H9 (cell line): ENCODE measurements at regions not wholly inside any gene's neighbourhood (a gene's known extent, or its start where the extent isn't known, plus 50 kb on each side); places are given as distances from the start of the nearest gene placed in this dataset.
A peak's percentile ranks its signal among the peaks of the same experiment; 100 is the strongest.

ENCODE experiments used
- DNase-seq: peaks from one replicate; pipeline ENCODE4 v3.0.0-alpha.2; 2017
- H2AFZ ChIP-seq: one replicate; pipeline ENCODE4 v1.6.1; 2013; ENCODE audit warnings: mild to moderate bottlenecking, low read length, control low read depth, moderate library complexity
- H2AK5ac ChIP-seq: 2 replicates; pipeline ENCODE4 v1.6.1; 2013; ENCODE audit warnings: low read length, control low read depth, mixed read lengths; ENCODE audit not compliant: insufficient read length
- H2BK120ac ChIP-seq: one replicate; pipeline ENCODE4 v1.6.1; 2013; ENCODE audit warnings: low read depth, mild to moderate bottlenecking, low read length, control low read depth, inconsistent platforms; ENCODE audit not compliant: poor library complexity, severe bottlenecking
- H2BK12ac ChIP-seq: 2 replicates; pipeline ENCODE4 v1.6.1; 2013; ENCODE audit warnings: low read length, control low read depth, mixed read lengths, low read depth; ENCODE audit not compliant: insufficient read length
- H2BK15ac ChIP-seq: 2 replicates; pipeline ENCODE4 v1.6.1; 2013; ENCODE audit warnings: low read depth, low read length, control low read depth
- H2BK20ac ChIP-seq: one replicate; pipeline ENCODE4 v1.6.1; 2013; ENCODE audit warnings: low read depth, mild to moderate bottlenecking, low read length, control low read depth, inconsistent platforms; ENCODE audit not compliant: poor library complexity, severe bottlenecking
- H2BK5ac ChIP-seq: 2 replicates; pipeline ENCODE4 v1.6.1; 2013; ENCODE audit warnings: low read length, control low read depth, mixed read lengths; ENCODE audit not compliant: insufficient read length
- H3K14ac ChIP-seq: 2 replicates; pipeline ENCODE4 v1.6.1; 2013; ENCODE audit warnings: low read length, control low read depth; ENCODE audit not compliant: insufficient read depth
- H3K18ac ChIP-seq: 2 replicates; pipeline ENCODE4 v1.6.1; 2013; ENCODE audit warnings: low read depth, mild to moderate bottlenecking, mixed read lengths, low read length, control low read depth; ENCODE audit not compliant: insufficient read length
- H3K23ac ChIP-seq: 2 replicates; pipeline ENCODE4 v1.6.1; 2013; ENCODE audit warnings: low read length, control low read depth, mixed read lengths, low read depth; ENCODE audit not compliant: insufficient read length
- H3K23me2 ChIP-seq: 2 replicates; pipeline ENCODE4 v1.6.1; 2013; ENCODE audit warnings: low read depth, mild to moderate bottlenecking, mixed read lengths, low read length, control low read depth; ENCODE audit not compliant: insufficient read length, poor library complexity, severe bottlenecking
- H3K27ac ChIP-seq: 2 replicates; pipeline ENCODE4 v1.5.1; 2013; ENCODE audit warnings: low read length, control low read depth, mixed read lengths, low read depth; ENCODE audit not compliant: insufficient read length
- H3K27me3 ChIP-seq: 2 replicates; pipeline ENCODE4 v1.6.1; 2013; ENCODE audit warnings: low read length, control low read depth, inconsistent platforms; ENCODE audit not compliant: insufficient read depth
- H3K4ac ChIP-seq: 2 replicates; pipeline ENCODE4 v1.6.1; 2013; ENCODE audit warnings: low read depth, mild to moderate bottlenecking, control low read depth, inconsistent platforms, low read length, moderate library complexity
- H3K4me1 ChIP-seq: 2 replicates; pipeline ENCODE4 v1.6.1; 2013; ENCODE audit warnings: low read length, control low read depth, inconsistent platforms; ENCODE audit not compliant: insufficient read depth
- H3K4me2 ChIP-seq: 2 replicates; pipeline ENCODE4 v1.6.1; 2013; ENCODE audit warnings: low read length, control low read depth, mixed read lengths; ENCODE audit not compliant: insufficient read length, insufficient read depth
- H3K56ac ChIP-seq: 2 replicates; pipeline ENCODE4 v1.6.1; 2013; ENCODE audit warnings: low read depth, mild to moderate bottlenecking, mixed read lengths, low read length, control low read depth; ENCODE audit not compliant: insufficient read length
- H3K79me1 ChIP-seq: 2 replicates; pipeline ENCODE4 v1.6.1; 2013; ENCODE audit warnings: low read depth, mild to moderate bottlenecking, moderate library complexity, low read length, control low read depth, inconsistent platforms; ENCODE audit not compliant: insufficient read depth, poor library complexity, severe bottlenecking
- H3K79me2 ChIP-seq: 2 replicates; pipeline ENCODE4 v1.6.1; 2013; ENCODE audit warnings: low read length, control low read depth, inconsistent platforms; ENCODE audit not compliant: insufficient read depth
- H3K9ac ChIP-seq: 2 replicates; pipeline ENCODE4 v1.6.1; 2013; ENCODE audit warnings: low read length, control low read depth, mixed read lengths; ENCODE audit not compliant: insufficient read length; ENCODE audit errors: extremely low read depth
- H3K9me3 ChIP-seq: one replicate; pipeline ENCODE4 v1.6.1; 2013; ENCODE audit warnings: low read depth, low read length, inconsistent platforms; ENCODE audit not compliant: control insufficient read depth
- H3T11ph ChIP-seq: one replicate; pipeline ENCODE4 v1.6.1; 2013; ENCODE audit warnings: mild to moderate bottlenecking, low read length, control low read depth, inconsistent platforms
- H4K20me1 ChIP-seq: one replicate; pipeline ENCODE4 v1.6.1; 2013; ENCODE audit not compliant: control insufficient read depth, insufficient read length, insufficient read depth
- H4K5ac ChIP-seq: 2 replicates; pipeline ENCODE4 v1.6.1; 2013; ENCODE audit warnings: low read depth, mild to moderate bottlenecking, mixed read lengths, low read length, control low read depth; ENCODE audit not compliant: insufficient read length
- H4K8ac ChIP-seq: replicated peaks from 2 replicates; pipeline ENCODE4 v1.6.1; 2013; ENCODE audit warnings: low read length, control low read depth, mixed read lengths, low read depth; ENCODE audit not compliant: insufficient read length
- H4K91ac ChIP-seq: 2 replicates; pipeline ENCODE4 v1.6.1; 2013; ENCODE audit warnings: low read depth, mild to moderate bottlenecking, moderate library complexity, mixed read lengths, low read length, control low read depth; ENCODE audit not compliant: insufficient read length
- H3K27ac Mint-ChIP-seq, 3 experiments: 2 replicates in 2 of 3; 3 replicates in 1 of 3; pipeline ENCODE4 v1.8.0; 2020 to 2021; ENCODE audit warnings: mixed read lengths in 3 of 3, mild to moderate bottlenecking in 1 of 3, moderate library complexity in 1 of 3
- H3K27me3 Mint-ChIP-seq: 2 replicates; pipeline ENCODE4 v1.8.0; 2021; ENCODE audit warnings: low read depth, mild to moderate bottlenecking, moderate library complexity, mixed read lengths
- H3K36me3 Mint-ChIP-seq, 3 experiments: 2 replicates in 2 of 3; 3 replicates in 1 of 3; pipeline ENCODE4 v1.8.0; 2020 to 2021; ENCODE audit warnings: low read depth in 3 of 3, mixed read lengths in 3 of 3; ENCODE audit not compliant: insufficient read depth in 1 of 3
- H3K4me1 Mint-ChIP-seq, 2 experiments: 2 replicates each; pipeline ENCODE4 v1.8.0; 2020; ENCODE audit warnings: mixed read lengths in 2 of 2
- H3K4me3 Mint-ChIP-seq, 2 experiments: 2 replicates in 1 of 2; 3 replicates in 1 of 2; pipeline ENCODE4 v1.8.0; 2020 to 2021; ENCODE audit warnings: mild to moderate bottlenecking in 2 of 2, mixed read lengths in 2 of 2, moderate library complexity in 1 of 2
- H3K9me3 Mint-ChIP-seq, 2 experiments: 2 replicates in 1 of 2; 3 replicates in 1 of 2; pipeline ENCODE4 v1.8.0; 2020; ENCODE audit warnings: mild to moderate bottlenecking in 2 of 2, mixed read lengths in 2 of 2, moderate library complexity in 1 of 2
- CTCF ChIP-seq: fragments of 200-600 bp; sonication (generic); conservative IDR thresholded peaks from 3 replicates; pipeline ENCODE4 v1.8.0; 2021; ENCODE audit warnings: antibody characterized with exemption, mild to moderate bottlenecking
- whole genome bisulfite sequencing: extraction: QIAGEN DNeasy Blood & Tissue Kit; methylation state at CpG from one replicate; pipeline ENCODE4 v1.1.7; 2013; ENCODE audit warnings: missing lambda C conversion rate, low lambda C conversion rate, mixed read lengths; ENCODE audit not compliant: insufficient read length; ENCODE audit errors: extremely low coverage; 5-methylcytosine and 5-hydroxymethylcytosine counted together

- H3T11ph ChIP-seq: no peak overlapping the region
- Mint-ChIP-seq H3K4me1 (no peaks in the 10 kb centered on the region), H3K9me3 (peaks cover 20 to 22% of the 10 kb centered on the region in 2 experiments), H3K4me3 (no peak overlapping the region), H3K27me3 (peaks cover 15% of the 10 kb centered on the region), H3K36me3 (peaks cover 0 to 4% (median 0%) of the 10 kb centered on the region in 3 experiments; a peak in 3 of 7 replicates), H3K27ac (no peak overlapping the region)
- H3K14ac ChIP-seq: no peak overlapping the region
- no peak overlapping the region for H3K27ac ChIP-seq
- H2BK5ac ChIP-seq: no peak overlapping the region
- H3K4me2 ChIP-seq: no peak overlapping the region
- no peak overlapping the region for H3K9ac ChIP-seq
- H3K23me2 ChIP-seq: no peaks in the 10 kb centered on the region
- H4K8ac ChIP-seq: no peak overlapping the region
- no peaks in the 10 kb centered on the region for H3K4me1 ChIP-seq
- no peak overlapping the region for H2AFZ ChIP-seq
- no peak overlapping the region for H4K91ac ChIP-seq
- no peak overlapping the region for H2BK12ac ChIP-seq
- no peak overlapping the region for H2AK5ac ChIP-seq
- no peaks in the 10 kb centered on the region for H3K79me2 ChIP-seq
- H3K27me3 ChIP-seq: no peaks in the 10 kb centered on the region
- no peak overlapping the region for H3K23ac ChIP-seq
- H4K5ac ChIP-seq: no peak overlapping the region
- no peak overlapping the region for H2BK15ac ChIP-seq
- no peak overlapping the region for H2BK20ac ChIP-seq
- H2BK120ac ChIP-seq: no peak overlapping the region
- no peak overlapping the region for H3K18ac ChIP-seq
- H4K20me1 ChIP-seq: no peaks in the 10 kb centered on the region
- no peak overlapping the region for H3K56ac ChIP-seq
- no CpG with 5 or more reads among the region's 4 CpGs for WGBS
- TF ChIP-seq CTCF: no peak
- H3K9me3 ChIP-seq: no peaks in the 10 kb centered on the region
- no peak overlapping the region for H3K4ac ChIP-seq
- DNase-seq: peak; percentile 8
- no peaks in the 10 kb centered on the region for H3K79me1 ChIP-seq
Measured at GRCh38 chr5:1736065-1736464, 63.6 kb downstream of the MRPL36 start.
